WTC11 (cell line): ENCODE measurements at regions not wholly inside any gene's neighbourhood (a gene's known extent, or its start where the extent isn't known, plus 50 kb on each side); places are given as distances from the start of the nearest gene placed in this dataset.

Source experiments
- ATAC-seq: fragments of 200-7000 bp; cut with Tn5 transposase; 2 replicates; pipeline ENCODE4 v1.10.0; 2021; ENCODE audit warnings: mild to moderate bottlenecking, moderate library complexity
- CTCF ChIA-PET: fragments of 300-600 bp; sonication (Branson Sonifier 250); formaldehyde crosslinking; loops from one replicate; lab custom pipeline; 2021; ENCODE audit warnings: antibody characterized with exemption; lab: Charles Lee
- POLR2A ChIA-PET: fragments of 350-600 bp; sonication (Branson Sonifier 250); formaldehyde crosslinking; loops from one replicate; lab custom pipeline; 2021; ENCODE audit warnings: antibody characterized with exemption; lab: Charles Lee
- DNase-seq: peaks from one replicate; pipeline ENCODE4 v3.0.0; 2021; ENCODE audit warnings: low spot score
- H3K27ac Mint-ChIP-seq: 2 replicates; pipeline ENCODE4 v1.8.0; 2021; ENCODE audit warnings: mixed read lengths
- H3K27me3 Mint-ChIP-seq: 2 replicates; pipeline ENCODE4 v1.8.0; 2021; ENCODE audit warnings: low read depth, mild to moderate bottlenecking, moderate library complexity, mixed read lengths
- H3K36me3 Mint-ChIP-seq: 2 replicates; pipeline ENCODE4 v1.8.0; 2021; ENCODE audit warnings: mixed read lengths
- H3K4me1 Mint-ChIP-seq: 2 replicates; pipeline ENCODE4 v1.8.0; 2022; ENCODE audit warnings: mixed read lengths
- H3K4me3 Mint-ChIP-seq: 2 replicates; pipeline ENCODE4 v1.8.0; 2021; ENCODE audit warnings: mild to moderate bottlenecking, moderate library complexity, mixed read lengths
- H3K9me3 Mint-ChIP-seq: 2 replicates; pipeline ENCODE4 v1.8.0; 2021; ENCODE audit warnings: mixed read lengths
- AFF4 ChIP-seq: sonication (generic); formaldehyde crosslinking; IDR thresholded peaks from 2 replicates; pipeline ENCODE4 v1.8.1; 2023; ENCODE audit warnings: mild to moderate bottlenecking, missing genetic modification reagents, borderline replicate concordance
- ATF3 ChIP-seq: sonication (generic); formaldehyde crosslinking; conservative IDR thresholded peaks from 2 replicates; pipeline ENCODE4 v1.8.1; 2022; ENCODE audit warnings: mild to moderate bottlenecking, missing genetic modification reagents
- CTCF ChIP-seq: fragments of 200-600 bp; IDR thresholded peaks from 2 replicates; pipeline ENCODE4 v1.8.0; 2022; ENCODE audit warnings: antibody characterized with exemption
- E2F1 ChIP-seq: sonication (generic); formaldehyde crosslinking; IDR thresholded peaks from 2 replicates; pipeline ENCODE4 v1.8.0; 2022; ENCODE audit warnings: mild to moderate bottlenecking, missing genetic modification reagents
- EMX1 ChIP-seq: fragments of 250-450 bp; sonication (Bioruptor Pico); IDR thresholded peaks from 2 replicates; pipeline ENCODE4 v1.8.0; 2021; ENCODE audit warnings: mild to moderate bottlenecking
- JUN ChIP-seq: sonication (generic); formaldehyde crosslinking; IDR thresholded peaks from 2 replicates; pipeline ENCODE4 v1.8.0; 2023; ENCODE audit warnings: mild to moderate bottlenecking, missing genetic modification reagents
- KAT7 ChIP-seq: sonication (generic); formaldehyde crosslinking; IDR thresholded peaks from 2 replicates; pipeline ENCODE4 v1.8.1; 2023; ENCODE audit warnings: missing genetic modification reagents, mild to moderate bottlenecking, borderline replicate concordance
- MAX ChIP-seq: sonication (generic); formaldehyde crosslinking; IDR thresholded peaks from 2 replicates; pipeline ENCODE4 v1.8.0; 2022; ENCODE audit warnings: mild to moderate bottlenecking, missing genetic modification reagents
- NFE2L1 ChIP-seq: sonication (generic); formaldehyde crosslinking; IDR thresholded peaks from 2 replicates; pipeline ENCODE4 v1.8.1; 2023; ENCODE audit warnings: missing genetic modification reagents
- RELA ChIP-seq: sonication (generic); formaldehyde crosslinking; IDR thresholded peaks from 2 replicates; pipeline ENCODE4 v1.8.1; 2022; ENCODE audit warnings: missing genetic modification reagents, mild to moderate bottlenecking, borderline replicate concordance
- SOX15 ChIP-seq: fragments of 250-450 bp; sonication (Bioruptor Pico); IDR thresholded peaks from 2 replicates; pipeline ENCODE4 v1.9.0; 2021; ENCODE audit warnings: mild to moderate bottlenecking
- ZNF232 ChIP-seq: sonication (generic); formaldehyde crosslinking; IDR thresholded peaks from 2 replicates; pipeline ENCODE4 v1.8.0; 2022; ENCODE audit warnings: mild to moderate bottlenecking, missing genetic modification reagents
- ZNF423 ChIP-seq: fragments of 250-450 bp; sonication (Bioruptor Pico); IDR thresholded peaks from 2 replicates; pipeline ENCODE4 v2.1.2; 2022; ENCODE audit warnings: mild to moderate bottlenecking, moderate library complexity
- TF ChIP-seq, protein P1 (sequence below): fragments of 250-450 bp; sonication (Bioruptor Pico); IDR thresholded peaks from 2 replicates; pipeline ENCODE4 v1.9.0; 2021; ENCODE audit warnings: mild to moderate bottlenecking
- TF ChIP-seq, protein P2 (sequence below): sonication (generic); formaldehyde crosslinking; IDR thresholded peaks from 2 replicates; pipeline ENCODE4 v1.8.0; 2022; ENCODE audit warnings: mild to moderate bottlenecking, missing genetic modification reagents
- TF ChIP-seq, protein P3 (sequence below): sonication (generic); formaldehyde crosslinking; IDR thresholded peaks from 2 replicates; pipeline ENCODE4 v1.8.1; 2022; ENCODE audit warnings: low read depth, mild to moderate bottlenecking, moderate library complexity, missing genetic modification reagents, borderline replicate concordance
- TF ChIP-seq, protein P4 (sequence below): sonication (generic); formaldehyde crosslinking; conservative IDR thresholded peaks from 2 replicates; pipeline ENCODE4 v1.8.1; 2023; ENCODE audit warnings: mild to moderate bottlenecking, low read depth, missing genetic modification reagents, moderate library complexity
- TF ChIP-seq, protein P5 (sequence below): sonication (generic); formaldehyde crosslinking; IDR thresholded peaks from 2 replicates; pipeline ENCODE4 v1.8.1; 2023; ENCODE audit warnings: mild to moderate bottlenecking, missing genetic modification reagents

DNA sequence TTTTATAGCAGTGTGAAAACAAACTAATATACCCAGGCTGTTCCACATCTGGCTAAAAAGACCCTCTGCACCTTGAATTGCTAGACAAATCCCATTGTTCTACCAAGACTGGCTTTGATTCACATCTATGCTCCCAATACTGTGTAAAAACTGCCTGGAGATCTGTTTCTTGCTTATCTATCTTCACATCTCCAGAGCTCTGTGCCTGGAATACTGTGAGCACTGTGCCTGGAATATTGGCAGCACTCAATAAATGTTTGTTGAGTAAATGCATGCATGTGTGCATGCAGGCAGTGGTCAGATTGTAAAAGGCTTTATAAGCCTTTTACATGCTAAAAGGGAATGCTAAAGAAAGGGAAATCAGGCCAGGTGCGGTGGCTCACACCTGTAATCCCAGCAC lies 75.5 kb upstream of the APP start:
- Mint-ChIP-seq H3K4me1 (peaks cover 34% of the 10 kb centered on the region), H3K4me3 (no peak overlapping the region), H3K27me3 (no peaks in the 10 kb centered on the region), H3K27ac (no peak overlapping the region), H3K9me3 (peaks cover 12% of the 10 kb centered on the region; the same call in 1 of the 2 replicates), H3K36me3 (no peaks in the 10 kb centered on the region; the same call in 1 of the 2 replicates)
- ATAC-seq (no peak), DNase-seq (no peak)
- ChIA-PET POLR2A (no interaction called here), CTCF (no interaction called here)
- TF ChIP-seq, protein P1, sequence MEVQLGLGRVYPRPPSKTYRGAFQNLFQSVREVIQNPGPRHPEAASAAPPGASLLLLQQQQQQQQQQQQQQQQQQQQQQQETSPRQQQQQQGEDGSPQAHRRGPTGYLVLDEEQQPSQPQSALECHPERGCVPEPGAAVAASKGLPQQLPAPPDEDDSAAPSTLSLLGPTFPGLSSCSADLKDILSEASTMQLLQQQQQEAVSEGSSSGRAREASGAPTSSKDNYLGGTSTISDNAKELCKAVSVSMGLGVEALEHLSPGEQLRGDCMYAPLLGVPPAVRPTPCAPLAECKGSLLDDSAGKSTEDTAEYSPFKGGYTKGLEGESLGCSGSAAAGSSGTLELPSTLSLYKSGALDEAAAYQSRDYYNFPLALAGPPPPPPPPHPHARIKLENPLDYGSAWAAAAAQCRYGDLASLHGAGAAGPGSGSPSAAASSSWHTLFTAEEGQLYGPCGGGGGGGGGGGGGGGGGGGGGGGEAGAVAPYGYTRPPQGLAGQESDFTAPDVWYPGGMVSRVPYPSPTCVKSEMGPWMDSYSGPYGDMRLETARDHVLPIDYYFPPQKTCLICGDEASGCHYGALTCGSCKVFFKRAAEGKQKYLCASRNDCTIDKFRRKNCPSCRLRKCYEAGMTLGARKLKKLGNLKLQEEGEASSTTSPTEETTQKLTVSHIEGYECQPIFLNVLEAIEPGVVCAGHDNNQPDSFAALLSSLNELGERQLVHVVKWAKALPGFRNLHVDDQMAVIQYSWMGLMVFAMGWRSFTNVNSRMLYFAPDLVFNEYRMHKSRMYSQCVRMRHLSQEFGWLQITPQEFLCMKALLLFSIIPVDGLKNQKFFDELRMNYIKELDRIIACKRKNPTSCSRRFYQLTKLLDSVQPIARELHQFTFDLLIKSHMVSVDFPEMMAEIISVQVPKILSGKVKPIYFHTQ (CRISPR knock-in tag) = no peak
- TF ChIP-seq EMX1 (CRISPR knock-in tag) = no peak
- no peak for TF ChIP-seq JUN (CRISPR knock-in tag)
- TF ChIP-seq KAT7 = no peak
- TF ChIP-seq, protein P2, sequence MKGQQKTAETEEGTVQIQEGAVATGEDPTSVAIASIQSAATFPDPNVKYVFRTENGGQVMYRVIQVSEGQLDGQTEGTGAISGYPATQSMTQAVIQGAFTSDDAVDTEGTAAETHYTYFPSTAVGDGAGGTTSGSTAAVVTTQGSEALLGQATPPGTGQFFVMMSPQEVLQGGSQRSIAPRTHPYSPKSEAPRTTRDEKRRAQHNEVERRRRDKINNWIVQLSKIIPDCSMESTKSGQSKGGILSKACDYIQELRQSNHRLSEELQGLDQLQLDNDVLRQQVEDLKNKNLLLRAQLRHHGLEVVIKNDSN = no peak
- TF ChIP-seq, protein P3, sequence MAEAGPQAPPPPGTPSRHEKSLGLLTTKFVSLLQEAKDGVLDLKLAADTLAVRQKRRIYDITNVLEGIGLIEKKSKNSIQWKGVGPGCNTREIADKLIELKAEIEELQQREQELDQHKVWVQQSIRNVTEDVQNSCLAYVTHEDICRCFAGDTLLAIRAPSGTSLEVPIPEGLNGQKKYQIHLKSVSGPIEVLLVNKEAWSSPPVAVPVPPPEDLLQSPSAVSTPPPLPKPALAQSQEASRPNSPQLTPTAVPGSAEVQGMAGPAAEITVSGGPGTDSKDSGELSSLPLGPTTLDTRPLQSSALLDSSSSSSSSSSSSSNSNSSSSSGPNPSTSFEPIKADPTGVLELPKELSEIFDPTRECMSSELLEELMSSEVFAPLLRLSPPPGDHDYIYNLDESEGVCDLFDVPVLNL = no peak
- TF ChIP-seq, protein P4, sequence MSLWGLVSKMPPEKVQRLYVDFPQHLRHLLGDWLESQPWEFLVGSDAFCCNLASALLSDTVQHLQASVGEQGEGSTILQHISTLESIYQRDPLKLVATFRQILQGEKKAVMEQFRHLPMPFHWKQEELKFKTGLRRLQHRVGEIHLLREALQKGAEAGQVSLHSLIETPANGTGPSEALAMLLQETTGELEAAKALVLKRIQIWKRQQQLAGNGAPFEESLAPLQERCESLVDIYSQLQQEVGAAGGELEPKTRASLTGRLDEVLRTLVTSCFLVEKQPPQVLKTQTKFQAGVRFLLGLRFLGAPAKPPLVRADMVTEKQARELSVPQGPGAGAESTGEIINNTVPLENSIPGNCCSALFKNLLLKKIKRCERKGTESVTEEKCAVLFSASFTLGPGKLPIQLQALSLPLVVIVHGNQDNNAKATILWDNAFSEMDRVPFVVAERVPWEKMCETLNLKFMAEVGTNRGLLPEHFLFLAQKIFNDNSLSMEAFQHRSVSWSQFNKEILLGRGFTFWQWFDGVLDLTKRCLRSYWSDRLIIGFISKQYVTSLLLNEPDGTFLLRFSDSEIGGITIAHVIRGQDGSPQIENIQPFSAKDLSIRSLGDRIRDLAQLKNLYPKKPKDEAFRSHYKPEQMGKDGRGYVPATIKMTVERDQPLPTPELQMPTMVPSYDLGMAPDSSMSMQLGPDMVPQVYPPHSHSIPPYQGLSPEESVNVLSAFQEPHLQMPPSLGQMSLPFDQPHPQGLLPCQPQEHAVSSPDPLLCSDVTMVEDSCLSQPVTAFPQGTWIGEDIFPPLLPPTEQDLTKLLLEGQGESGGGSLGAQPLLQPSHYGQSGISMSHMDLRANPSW (CRISPR knock-in tag) = no peak
- TF ChIP-seq ZNF232 (CRISPR knock-in tag) = no peak
- TF ChIP-seq SOX15 (CRISPR knock-in tag) = no peak
- no peak for TF ChIP-seq E2F1 (CRISPR knock-in tag)
- no peak for TF ChIP-seq CTCF
- no peak for TF ChIP-seq RELA (CRISPR knock-in tag)
- no peak for TF ChIP-seq ATF3 (CRISPR knock-in tag)

- Mint-ChIP-seq H3K4me3 (no peak overlapping the region), H3K36me3 (peaks cover 2% of the 10 kb centered on the region; the same call in 1 of the 2 replicates), H3K27me3 (no peaks in the 10 kb centered on the region; the same call in 1 of the 2 replicates), H3K27ac (no peak overlapping the region), H3K4me1 (peaks cover 36% of the 10 kb centered on the region), H3K9me3 (peaks cover 16% of the 10 kb centered on the region; the same call in 1 of the 2 replicates)
- CTCF ChIA-PET = no interaction called here
- DNase-seq = no peak
- POLR2A ChIA-PET = no interaction called here
- ATAC-seq = no peak; the same call in 1 of the 2 replicates
- no peak for TF ChIP-seq MAX
- TF ChIP-seq AFF4 (CRISPR knock-in tag) = no peak
- no peak for TF ChIP-seq ZNF423 (CRISPR knock-in tag)
- no peak for TF ChIP-seq NFE2L1 (CRISPR knock-in tag)
- TF ChIP-seq, protein P5, sequence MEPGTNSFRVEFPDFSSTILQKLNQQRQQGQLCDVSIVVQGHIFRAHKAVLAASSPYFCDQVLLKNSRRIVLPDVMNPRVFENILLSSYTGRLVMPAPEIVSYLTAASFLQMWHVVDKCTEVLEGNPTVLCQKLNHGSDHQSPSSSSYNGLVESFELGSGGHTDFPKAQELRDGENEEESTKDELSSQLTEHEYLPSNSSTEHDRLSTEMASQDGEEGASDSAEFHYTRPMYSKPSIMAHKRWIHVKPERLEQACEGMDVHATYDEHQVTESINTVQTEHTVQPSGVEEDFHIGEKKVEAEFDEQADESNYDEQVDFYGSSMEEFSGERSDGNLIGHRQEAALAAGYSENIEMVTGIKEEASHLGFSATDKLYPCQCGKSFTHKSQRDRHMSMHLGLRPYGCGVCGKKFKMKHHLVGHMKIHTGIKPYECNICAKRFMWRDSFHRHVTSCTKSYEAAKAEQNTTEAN = no peak
Measured at GRCh38 chr21:26245428-26245827, 74.9 kb upstream of the APP start.
